ENCODE measurements at regions not wholly inside any gene's neighbourhood (a gene's known extent, or its start where the extent isn't known, plus 50 kb on each side); places are given as distances from the start of the nearest gene placed in this dataset.
A peak's percentile ranks its signal among the peaks of the same experiment; 100 is the strongest.

DNA sequence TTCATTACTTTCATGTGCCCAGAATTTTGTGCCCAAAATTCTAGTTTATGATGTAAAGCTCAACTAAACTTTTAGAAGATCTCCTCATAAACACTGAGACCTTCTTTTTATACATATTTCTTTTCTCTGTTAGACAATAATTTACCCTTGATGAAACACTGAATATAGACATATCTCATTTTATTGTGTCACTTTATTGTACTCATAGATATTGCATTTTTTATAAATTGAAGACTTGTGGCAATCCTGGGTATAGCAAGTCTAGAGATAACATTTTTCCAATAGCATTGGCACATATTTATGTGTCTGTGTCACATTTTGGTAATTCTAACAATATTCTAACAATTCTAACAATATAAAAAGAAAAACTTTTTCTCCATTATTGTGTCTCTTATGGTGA is 74.9 kb upstream of the POU3F2 start:
- Histone ChIP-seq H3K27me3 (ENCODE audit: control insufficient read depth, low read length) (no peaks in the 10 kb centered on the region), H3K79me2 (ENCODE audit: control insufficient read depth, low read length) (no peaks in the 10 kb centered on the region), H3K9me3 (ENCODE audit: control insufficient read depth, insufficient read depth, low read length) (no peaks in the 10 kb centered on the region), H3K36me3 (ENCODE audit: control insufficient read depth, low read length) (no peaks in the 10 kb centered on the region), H4K20me1 (ENCODE audit: control insufficient read depth, insufficient read depth, low read depth, low read length) (no peaks in the 10 kb centered on the region), H3F3A (ENCODE audit: control insufficient read depth, insufficient read depth) (no peaks in the 10 kb centered on the region), H3K4me1 (ENCODE audit: control insufficient read depth, low read length) (no peaks in the 10 kb centered on the region), H3K4me2 (ENCODE audit: low read length) (no peak overlapping the region), H3K27ac (ENCODE audit: low read depth, low read length) (no peak overlapping the region), H3K4me3 (ENCODE audit: low read length) (no peak overlapping the region), H3K9me2 (replicated peaks; ENCODE audit: control insufficient read depth, low read length) (no peaks in the 10 kb centered on the region)
- TF ChIP-seq, protein P1, sequence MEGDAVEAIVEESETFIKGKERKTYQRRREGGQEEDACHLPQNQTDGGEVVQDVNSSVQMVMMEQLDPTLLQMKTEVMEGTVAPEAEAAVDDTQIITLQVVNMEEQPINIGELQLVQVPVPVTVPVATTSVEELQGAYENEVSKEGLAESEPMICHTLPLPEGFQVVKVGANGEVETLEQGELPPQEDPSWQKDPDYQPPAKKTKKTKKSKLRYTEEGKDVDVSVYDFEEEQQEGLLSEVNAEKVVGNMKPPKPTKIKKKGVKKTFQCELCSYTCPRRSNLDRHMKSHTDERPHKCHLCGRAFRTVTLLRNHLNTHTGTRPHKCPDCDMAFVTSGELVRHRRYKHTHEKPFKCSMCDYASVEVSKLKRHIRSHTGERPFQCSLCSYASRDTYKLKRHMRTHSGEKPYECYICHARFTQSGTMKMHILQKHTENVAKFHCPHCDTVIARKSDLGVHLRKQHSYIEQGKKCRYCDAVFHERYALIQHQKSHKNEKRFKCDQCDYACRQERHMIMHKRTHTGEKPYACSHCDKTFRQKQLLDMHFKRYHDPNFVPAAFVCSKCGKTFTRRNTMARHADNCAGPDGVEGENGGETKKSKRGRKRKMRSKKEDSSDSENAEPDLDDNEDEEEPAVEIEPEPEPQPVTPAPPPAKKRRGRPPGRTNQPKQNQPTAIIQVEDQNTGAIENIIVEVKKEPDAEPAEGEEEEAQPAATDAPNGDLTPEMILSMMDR (IDR thresholded peaks at IDR 0.05; ENCODE audit: low read depth, low read length, poor library complexity, severe bottlenecking) = no peak
- TF ChIP-seq EZH2phosphoT487 (IDR thresholded peaks at IDR 0.05; ENCODE audit: borderline replicate concordance, low read length) = no peak

DNA sequence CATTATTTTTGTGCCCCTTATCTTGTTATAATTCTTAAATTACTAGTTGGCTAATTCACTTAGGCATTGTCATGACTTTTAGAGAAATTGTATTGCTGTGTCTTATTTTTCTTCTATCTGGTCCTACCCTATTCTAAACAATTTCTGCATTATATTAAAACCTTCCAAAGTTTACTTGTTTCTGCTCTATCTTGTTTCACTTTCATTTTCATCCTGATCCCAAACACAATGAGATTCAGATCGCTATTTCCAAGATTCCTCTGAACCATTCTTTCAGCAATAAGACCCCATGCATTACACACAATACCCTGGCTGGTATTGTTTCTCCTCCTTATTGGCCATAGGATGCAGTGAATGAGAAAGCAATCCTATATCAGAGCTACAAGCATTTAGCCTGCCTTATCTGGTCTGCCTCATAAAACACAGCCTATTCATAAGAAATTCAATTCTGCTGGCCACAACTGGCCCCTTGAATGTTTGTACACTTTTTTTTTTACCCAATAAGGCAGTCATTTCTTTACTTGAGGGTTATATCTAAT is 69.9 kb upstream of the POU3F2 start:
- Histone ChIP-seq H3K27me3 (ENCODE audit: control insufficient read depth, low read length) (no peaks in the 10 kb centered on the region), H3K4me1 (ENCODE audit: control insufficient read depth, low read length) (no peaks in the 10 kb centered on the region), H3K27ac (ENCODE audit: low read depth, low read length) (no peak overlapping the region), H3K79me2 (ENCODE audit: control insufficient read depth, low read length) (no peaks in the 10 kb centered on the region), H3K4me3 (ENCODE audit: low read length) (no peak overlapping the region), H4K20me1 (ENCODE audit: control insufficient read depth, insufficient read depth, low read depth, low read length) (no peaks in the 10 kb centered on the region), H3K9me2 (replicated peaks; ENCODE audit: control insufficient read depth, low read length) (no peaks in the 10 kb centered on the region), H3F3A (ENCODE audit: control insufficient read depth, insufficient read depth) (no peaks in the 10 kb centered on the region), H3K9me3 (ENCODE audit: control insufficient read depth, insufficient read depth, low read length) (no peaks in the 10 kb centered on the region), H3K36me3 (ENCODE audit: control insufficient read depth, low read length) (no peaks in the 10 kb centered on the region), H3K4me2 (ENCODE audit: low read length) (no peak overlapping the region)
- TF ChIP-seq, protein P1 (IDR thresholded peaks at IDR 0.05; ENCODE audit: low read depth, low read length, poor library complexity, severe bottlenecking) = no peak
- TF ChIP-seq EZH2phosphoT487 (IDR thresholded peaks at IDR 0.05; ENCODE audit: borderline replicate concordance, low read length) = no peak

DNA sequence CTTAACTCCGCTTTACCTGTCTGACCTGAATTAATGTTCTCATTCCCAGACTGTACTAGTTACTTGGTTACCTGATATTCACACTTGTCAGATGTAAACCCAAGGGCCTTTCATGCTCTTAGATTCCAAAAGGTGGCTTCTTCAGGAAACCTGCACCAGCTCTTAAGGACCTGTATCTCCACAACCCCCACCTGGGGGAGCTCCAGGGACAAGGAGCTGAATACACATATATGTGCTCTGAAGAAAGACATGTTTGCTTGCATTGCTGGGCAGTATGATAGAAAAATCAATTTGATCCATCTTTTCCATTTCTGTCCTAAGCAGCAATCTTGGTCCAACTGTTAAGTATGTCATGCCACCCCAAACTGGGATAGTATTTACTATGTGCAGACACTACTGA is 64.8 kb upstream of the POU3F2 start:
- H3K4me3 ChIP-seq (ENCODE audit: low read length) = no peak overlapping the region
- no peaks in the 10 kb centered on the region for H3K36me3 ChIP-seq (ENCODE audit: control insufficient read depth, low read length)
- H3K9me2 ChIP-seq (replicated peaks; ENCODE audit: control insufficient read depth, low read length) = no peaks in the 10 kb centered on the region
- no peaks in the 10 kb centered on the region for H3K27me3 ChIP-seq (ENCODE audit: control insufficient read depth, low read length)
- no peaks in the 10 kb centered on the region for H3K79me2 ChIP-seq (ENCODE audit: control insufficient read depth, low read length)
- H3F3A ChIP-seq (ENCODE audit: control insufficient read depth, insufficient read depth) = no peaks in the 10 kb centered on the region
- H4K20me1 ChIP-seq (ENCODE audit: control insufficient read depth, insufficient read depth, low read depth, low read length) = no peaks in the 10 kb centered on the region
- no peaks in the 10 kb centered on the region for H3K4me1 ChIP-seq (ENCODE audit: control insufficient read depth, low read length)
- TF ChIP-seq, protein P1 (IDR thresholded peaks at IDR 0.05; ENCODE audit: low read depth, low read length, poor library complexity, severe bottlenecking) = peak; percentile 18
- TF ChIP-seq EZH2phosphoT487 (IDR thresholded peaks at IDR 0.05; ENCODE audit: borderline replicate concordance, low read length) = no peak
- no peak overlapping the region for H3K4me2 ChIP-seq (ENCODE audit: low read length)
- no peaks in the 10 kb centered on the region for H3K9me3 ChIP-seq (ENCODE audit: control insufficient read depth, insufficient read depth, low read length)
- H3K27ac ChIP-seq (ENCODE audit: low read depth, low read length) = no peak overlapping the region
